GM18499 (cell line): ENCODE measurements at regions not wholly inside any gene's neighbourhood (a gene's known extent, or its start where the extent isn't known, plus 50 kb on each side); places are given as distances from the start of the nearest gene placed in this dataset.

Experiments
- ATAC-seq: cut with Tn5 transposase; IDR thresholded peaks from one replicate; pipeline ENCODE4 v1.9.1; 2021; ENCODE audit warnings: moderate number of reproducible peaks; ENCODE audit not compliant: insufficient read depth, unreplicated experiment

DNA sequence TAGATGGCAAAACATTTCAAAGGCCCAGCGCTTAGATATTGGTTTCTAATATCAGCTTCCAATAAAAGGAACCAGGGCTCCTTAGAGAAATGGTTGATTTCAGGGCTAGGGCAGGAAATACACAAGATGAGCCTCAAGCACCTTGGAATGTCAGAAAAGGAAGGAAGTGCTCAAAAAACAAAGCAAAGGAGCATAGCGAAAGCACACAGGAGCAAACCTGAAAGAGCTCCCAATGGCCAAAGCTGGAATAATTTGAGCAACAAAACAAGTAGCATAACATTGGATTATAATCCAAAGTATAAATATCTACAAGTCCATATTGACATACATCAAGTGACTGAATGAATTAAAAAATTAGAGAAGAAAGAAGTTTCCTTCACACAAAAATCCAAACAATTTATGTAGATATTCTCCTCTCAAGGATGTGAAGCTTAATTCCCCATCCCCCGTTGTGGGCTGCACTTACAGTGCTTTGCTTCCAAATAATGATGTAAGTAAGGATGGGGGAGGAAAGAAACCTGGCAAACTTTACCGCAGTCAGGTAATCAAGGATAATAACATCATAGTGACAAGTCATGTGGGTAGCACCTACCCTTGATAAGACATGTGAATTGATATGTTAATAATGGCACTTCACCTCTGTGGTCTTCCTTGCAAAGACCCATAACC is 132.9 kb upstream of the DST start:
- ATAC-seq, result no peak

GRCh38 chr6:56772737-56773184 is 130.1 kb upstream of the DST start:
- no peak for ATAC-seq

DNA sequence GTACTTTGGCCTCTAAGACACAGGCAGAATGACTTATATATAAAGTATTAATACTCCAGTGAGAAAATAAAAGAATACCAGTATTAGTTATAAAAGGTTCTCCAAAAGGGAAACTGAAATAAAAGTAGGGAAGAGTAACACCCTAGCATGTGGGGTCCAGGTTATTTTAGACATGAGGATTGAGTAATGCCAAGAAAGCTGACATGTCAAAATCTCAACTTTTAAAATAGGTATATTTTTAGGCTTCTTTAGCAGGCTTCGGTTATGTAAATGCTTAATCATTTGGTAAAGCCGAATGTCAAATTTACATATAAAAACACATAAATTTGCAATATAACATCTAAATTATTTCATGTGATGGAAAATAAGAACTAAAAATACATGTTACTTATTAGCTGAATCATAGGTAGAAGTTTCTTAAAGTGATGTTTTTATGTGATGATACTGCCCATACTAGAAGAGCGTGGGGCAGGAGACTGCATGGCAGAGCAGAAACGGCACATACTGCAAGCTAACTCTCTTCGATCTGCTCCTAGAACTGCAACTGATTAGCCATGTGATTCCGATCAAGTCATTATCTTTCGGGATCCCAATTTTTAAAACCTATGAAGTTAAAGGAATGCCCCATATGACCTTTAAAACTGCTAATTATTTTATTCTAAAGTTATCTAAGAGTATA is 129.4 kb upstream of the DST start:
- no peak for ATAC-seq

DNA sequence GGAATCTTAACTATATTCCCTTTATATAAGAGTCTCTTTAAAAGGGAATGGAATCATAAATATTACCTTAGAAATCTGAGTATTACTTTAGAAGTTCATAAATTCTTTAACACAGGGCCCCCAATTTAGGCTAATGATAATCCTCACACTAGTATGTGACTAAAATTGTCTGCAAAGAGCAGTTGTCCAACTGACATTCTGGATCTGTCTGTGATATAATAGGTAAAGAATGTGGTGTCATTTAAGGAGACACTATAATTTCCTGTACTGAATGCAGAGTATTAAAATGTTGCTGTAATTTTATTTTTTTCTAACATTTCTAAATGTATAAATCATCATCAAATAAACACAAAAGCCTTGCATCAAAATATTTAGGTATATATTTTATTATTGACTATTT is 128.5 kb upstream of the DST start:
- no peak for ATAC-seq

DNA sequence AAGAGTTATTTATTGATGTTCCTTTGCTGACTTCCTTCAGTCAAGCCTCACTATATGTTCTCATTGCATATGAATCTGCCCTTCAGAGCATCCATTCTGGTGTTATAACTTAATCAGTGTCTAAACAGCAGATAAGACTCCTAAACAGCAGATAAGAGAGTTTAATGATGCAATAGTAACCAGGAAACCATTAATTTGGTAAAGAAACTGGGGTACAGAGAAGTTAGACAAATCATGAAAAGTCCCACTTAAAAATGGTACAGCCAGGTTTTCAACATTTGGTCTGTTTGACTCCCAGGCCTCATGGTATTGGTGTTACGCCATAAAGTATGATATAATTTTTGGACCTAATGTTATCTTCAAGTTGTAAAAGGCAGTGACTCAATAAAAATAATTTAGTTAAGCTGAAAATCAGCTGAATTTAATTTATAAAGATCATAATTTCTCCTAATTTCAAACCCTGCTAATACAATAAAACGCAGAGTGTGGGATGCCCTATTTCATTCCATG is 127.4 kb upstream of the DST start:
- ATAC-seq, result no peak

DNA sequence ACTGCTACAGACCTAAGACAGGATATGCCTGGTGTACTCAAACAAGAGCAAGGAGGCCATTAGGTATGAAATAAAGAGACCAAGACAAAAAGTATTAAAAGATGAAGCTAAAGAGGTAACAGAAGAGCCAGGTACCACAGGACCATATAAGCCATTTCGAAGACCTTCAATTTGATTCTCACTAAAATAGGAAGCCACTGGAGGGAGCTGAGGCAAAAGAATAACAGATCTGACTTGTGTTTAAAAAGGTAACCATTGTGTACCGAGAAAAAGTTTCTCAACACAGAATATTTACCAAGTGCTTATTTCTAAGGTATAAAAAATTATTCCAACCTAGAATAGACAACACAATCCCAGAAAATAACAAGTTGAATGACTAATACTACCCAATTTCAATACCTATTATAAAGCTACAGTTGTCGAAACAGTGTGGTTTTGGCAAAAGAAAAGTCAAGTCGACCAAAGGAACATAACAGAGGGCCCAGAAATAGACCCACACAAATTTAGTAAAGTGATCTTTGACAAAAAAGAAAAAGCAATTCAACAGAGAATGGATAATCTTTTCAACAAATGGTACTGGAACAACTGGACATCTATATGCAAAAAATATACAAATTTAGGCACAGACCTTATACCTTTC is 125.3 kb upstream of the DST start:
- ATAC-seq, result no peak

- no peak for ATAC-seq
Measured at GRCh38 chr6:56767435-56767834, 124.7 kb upstream of the DST start.

DNA sequence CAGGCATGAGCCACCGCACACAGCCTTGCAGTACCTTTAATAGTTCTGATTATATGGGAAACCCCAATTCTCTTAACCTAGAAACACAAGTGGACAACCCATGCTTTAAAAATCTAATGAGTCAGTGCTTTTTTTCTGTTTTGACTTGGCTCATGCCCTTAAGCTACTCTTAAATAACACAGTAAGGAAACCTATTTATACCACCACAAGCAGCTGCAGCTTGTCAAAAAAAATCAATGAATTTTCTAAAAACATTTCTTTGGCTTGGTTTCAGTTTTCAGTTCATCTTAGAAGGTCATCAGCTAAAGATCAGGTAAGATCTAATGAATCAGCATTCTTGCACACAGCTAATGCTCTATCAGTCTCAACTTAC is 124.1 kb upstream of the DST start:
- peak; percentile 70 for ATAC-seq

GRCh38 chr6:56766139-56766805 is 123.6 kb upstream of the DST start:
- no peak for ATAC-seq

DNA sequence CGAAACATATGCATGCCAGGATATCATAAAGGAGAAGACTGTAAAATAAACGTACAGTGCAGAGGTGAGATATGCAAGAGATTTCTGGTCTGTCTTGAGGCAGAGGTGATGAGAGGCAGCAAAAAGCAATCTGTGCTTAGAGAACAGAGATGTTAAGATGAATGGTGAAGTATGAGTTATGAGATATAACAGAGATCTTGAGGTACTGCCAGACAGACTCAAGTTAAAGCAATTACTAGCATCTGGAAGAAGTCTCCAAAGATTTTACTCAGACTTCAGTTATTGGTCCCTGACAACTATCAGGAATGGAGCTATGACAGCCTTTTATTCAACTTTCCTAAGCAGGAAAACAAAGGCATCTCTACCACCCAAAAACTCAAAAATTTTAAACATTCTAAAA is 122.8 kb upstream of the DST start:
- ATAC-seq, result no peak

GRCh38 chr6:56764081-56764566 is 121.4 kb upstream of the DST start:
- ATAC-seq, result peak; percentile 37

DNA sequence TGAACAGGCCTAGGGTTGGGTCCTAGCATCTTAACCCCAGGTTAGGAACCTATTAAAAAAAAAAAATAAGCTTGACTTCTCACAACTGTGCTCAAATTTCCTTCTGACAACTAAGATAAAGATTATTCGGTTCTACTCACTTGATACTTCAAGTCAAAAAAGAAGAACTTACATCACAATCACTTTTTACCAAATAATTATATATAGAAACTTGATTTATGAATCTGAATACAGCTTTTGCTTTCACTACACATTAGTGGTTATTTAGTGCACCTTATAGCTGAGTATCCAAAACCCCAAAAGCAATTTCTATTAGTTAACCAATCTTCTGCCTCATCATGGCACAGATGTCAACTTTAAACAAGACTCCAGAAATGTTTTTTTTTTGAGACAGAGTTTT is 119.0 kb upstream of the DST start:
- ATAC-seq, result no peak

- no peak for ATAC-seq
Measured at GRCh38 chr6:56760842-56761241, 118.2 kb upstream of the DST start.

GRCh38 chr6:56759521-56759920 is 116.8 kb upstream of the DST start:
- no peak for ATAC-seq

DNA sequence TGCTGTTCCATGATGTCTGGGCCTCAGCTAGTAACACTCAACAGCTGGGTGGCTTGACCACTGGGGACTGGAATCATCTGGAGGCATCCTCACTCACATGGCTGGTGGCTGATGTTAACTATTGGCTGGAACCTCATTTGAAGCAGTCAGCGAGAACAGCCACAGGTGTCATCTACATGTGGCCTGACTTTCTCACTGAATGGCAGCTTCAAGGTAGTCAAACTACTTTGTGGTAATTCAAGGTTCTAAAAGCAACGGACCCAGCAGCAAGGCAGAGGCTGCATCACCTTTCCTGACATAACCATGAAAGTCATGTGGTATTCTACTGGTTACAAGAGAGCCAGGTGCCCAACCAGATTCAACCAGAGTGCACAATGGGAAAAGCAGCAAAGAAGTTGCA is 115.9 kb upstream of the DST start:
- no peak for ATAC-seq

GRCh38 chr6:56758120-56758519 is 115.4 kb upstream of the DST start:
- no peak for ATAC-seq

GRCh38 chr6:56757588-56757984 is 114.9 kb upstream of the DST start:
- ATAC-seq, result no peak

- ATAC-seq, result no peak
Measured at GRCh38 chr6:56756791-56757587, 114.3 kb upstream of the DST start.

DNA sequence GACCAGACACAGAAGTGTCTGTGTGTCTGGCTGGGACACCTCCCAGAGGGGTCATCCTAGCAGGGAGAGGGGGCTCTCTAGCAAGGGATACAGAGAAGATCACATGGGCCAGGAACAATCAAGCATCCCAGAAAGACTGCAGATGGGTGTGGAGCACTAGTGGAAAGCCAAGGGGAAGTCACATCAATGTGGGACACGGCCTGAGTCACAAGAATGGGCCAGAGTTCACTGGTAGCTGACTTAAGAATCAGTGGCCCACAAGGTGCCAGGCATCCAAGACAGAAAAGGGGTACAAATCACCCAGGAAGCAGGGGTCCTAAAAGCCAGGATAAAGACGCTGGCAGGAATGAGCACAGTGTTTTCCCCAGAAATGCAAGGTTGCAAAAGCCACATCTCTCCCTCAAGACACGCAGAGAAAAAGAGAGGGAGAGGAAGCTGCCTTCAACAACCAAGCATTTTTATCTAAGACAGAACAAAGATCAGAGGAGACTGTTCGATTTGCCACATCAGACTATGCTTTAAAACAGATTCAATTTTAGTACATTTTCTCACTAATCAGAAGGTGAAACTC is 113.6 kb upstream of the DST start:
- no peak for ATAC-seq

GRCh38 chr6:56755040-56755439 is 112.4 kb upstream of the DST start:
- ATAC-seq, result no peak
